ENCODE measurements at regions not wholly inside any gene's neighbourhood (a gene's known extent, or its start where the extent isn't known, plus 50 kb on each side); places are given as distances from the start of the nearest gene placed in this dataset.

DNA sequence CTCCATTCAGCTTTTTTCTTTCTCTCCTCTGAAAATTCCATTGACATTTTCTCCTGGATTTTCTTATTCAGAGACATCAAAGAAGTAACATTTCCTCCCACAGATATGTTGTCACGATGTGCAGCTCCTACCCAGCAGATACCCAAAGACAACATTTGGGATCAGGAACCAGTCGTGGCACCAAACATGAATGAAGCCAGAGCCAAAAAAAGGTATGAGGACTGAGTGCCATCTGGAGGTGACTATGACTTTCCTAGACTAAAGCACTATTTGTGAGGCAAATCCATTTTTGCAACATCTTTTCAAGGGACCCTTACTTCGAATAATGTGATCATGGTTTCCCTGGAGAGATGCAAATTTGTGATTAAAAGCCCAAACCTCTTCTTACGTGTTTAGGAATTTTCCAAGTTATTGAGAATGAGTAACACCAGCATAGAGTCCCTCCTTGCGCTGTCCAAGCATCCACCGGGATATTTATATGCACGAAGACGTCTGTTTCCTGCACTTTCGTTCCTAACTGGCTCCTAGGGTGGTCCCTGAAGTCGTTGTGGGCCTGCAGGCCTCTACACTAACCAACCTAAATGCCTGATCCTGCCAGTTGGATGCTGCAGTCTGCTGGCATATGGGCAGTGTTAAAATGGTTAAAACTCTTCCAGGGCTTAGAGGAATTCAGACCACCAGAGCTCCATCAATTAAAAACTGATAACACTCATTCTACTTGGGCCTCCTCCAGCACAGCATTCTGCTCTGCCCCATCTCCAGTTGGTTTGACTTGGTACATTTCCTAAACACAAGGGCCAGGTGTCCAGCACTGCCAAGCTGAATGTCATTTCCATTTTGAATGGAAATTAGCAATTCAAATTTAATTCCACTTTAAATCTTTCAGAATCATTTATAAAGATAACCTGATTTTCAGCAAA is 256.6 kb downstream of the C6orf118 start:
- no TSS peak for BruUV-seq (replicated peaks)
- TF ChIP-seq, protein P1, sequence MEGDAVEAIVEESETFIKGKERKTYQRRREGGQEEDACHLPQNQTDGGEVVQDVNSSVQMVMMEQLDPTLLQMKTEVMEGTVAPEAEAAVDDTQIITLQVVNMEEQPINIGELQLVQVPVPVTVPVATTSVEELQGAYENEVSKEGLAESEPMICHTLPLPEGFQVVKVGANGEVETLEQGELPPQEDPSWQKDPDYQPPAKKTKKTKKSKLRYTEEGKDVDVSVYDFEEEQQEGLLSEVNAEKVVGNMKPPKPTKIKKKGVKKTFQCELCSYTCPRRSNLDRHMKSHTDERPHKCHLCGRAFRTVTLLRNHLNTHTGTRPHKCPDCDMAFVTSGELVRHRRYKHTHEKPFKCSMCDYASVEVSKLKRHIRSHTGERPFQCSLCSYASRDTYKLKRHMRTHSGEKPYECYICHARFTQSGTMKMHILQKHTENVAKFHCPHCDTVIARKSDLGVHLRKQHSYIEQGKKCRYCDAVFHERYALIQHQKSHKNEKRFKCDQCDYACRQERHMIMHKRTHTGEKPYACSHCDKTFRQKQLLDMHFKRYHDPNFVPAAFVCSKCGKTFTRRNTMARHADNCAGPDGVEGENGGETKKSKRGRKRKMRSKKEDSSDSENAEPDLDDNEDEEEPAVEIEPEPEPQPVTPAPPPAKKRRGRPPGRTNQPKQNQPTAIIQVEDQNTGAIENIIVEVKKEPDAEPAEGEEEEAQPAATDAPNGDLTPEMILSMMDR (IDR thresholded peaks at IDR 0.05; ENCODE audit: insufficient read depth in 1 of 2, low read depth in 1 of 2, low read length in 1 of 2, severe bottlenecking in 1 of 2, unreplicated experiment in 1 of 2) = no peak
- Histone ChIP-seq H3K36me3 (ENCODE audit: control insufficient read depth, insufficient read depth, low read length) (no peaks in the 10 kb centered on the region), H3K4me3 (ENCODE audit: low read depth, low read length) (no peak overlapping the region), H3K9me3 (no peaks in the 10 kb centered on the region), H3K4me1 (0 out of 2 replicates have a peak, but pooled peaks cover 3% of the 10 kb centered on the region), H3K27me3 (replicated peaks; ENCODE audit: control insufficient read depth, insufficient read depth, low read length) (no peaks in the 10 kb centered on the region)
- Mint-ChIP-seq H3K36me3 (ENCODE audit: insufficient read depth, unreplicated experiment) (no peaks in the 10 kb centered on the region), H3K27me3 (ENCODE audit: insufficient read depth, unreplicated experiment) (no peaks in the 10 kb centered on the region), H3K9me3 (ENCODE audit: unreplicated experiment) (peaks cover 17% of the 10 kb centered on the region), H3K27ac (ENCODE audit: unreplicated experiment) (no peak overlapping the region), H3K4me3 (ENCODE audit: unreplicated experiment) (no peak overlapping the region), H3K4me1 (ENCODE audit: low read depth, unreplicated experiment) (no peaks in the 10 kb centered on the region)
- ChIA-PET POLR2A (no interaction called here), CTCF (no interaction called here)
- intact Hi-C loops (cut with micrococcal nuclease; ENCODE audit: unreplicated experiment) = no loop called here
- DNase-seq = no peak

DNA sequence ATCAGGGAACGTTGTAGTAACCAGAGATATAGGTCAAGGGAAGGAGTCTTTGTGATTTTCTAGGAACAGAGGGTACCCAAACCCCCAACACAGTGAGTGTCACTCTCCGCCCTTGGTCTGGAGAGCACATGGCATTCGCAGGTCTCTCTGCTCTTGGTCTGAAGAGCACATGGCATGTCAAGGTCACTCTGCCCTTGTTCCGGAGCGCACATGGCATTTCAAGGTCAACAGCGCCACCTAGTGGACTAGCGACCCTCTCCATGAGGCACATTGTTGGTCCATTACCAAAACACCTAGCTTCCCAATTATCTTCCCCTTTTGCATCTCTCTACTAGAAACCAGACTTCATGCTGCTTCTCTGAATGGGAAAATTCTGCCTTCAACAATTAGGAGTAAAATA is 260.0 kb downstream of the C6orf118 start:
- intact Hi-C loops (cut with micrococcal nuclease; ENCODE audit: unreplicated experiment) = no loop called here
- H3K4me3 ChIP-seq (ENCODE audit: low read depth, low read length) = no peak overlapping the region
- TF ChIP-seq, protein P1 (IDR thresholded peaks at IDR 0.05; ENCODE audit: insufficient read depth in 1 of 2, low read depth in 1 of 2, low read length in 1 of 2, severe bottlenecking in 1 of 2, unreplicated experiment in 1 of 2) = peak in 1 of 2 experiments; percentile 44
- POLR2A ChIA-PET = no interaction called here
- DNase-seq = peak in 1 of 2 experiments; percentile 48
- no peaks in the 10 kb centered on the region for H3K4me1 ChIP-seq
- CTCF ChIA-PET = no interaction called here
- Mint-ChIP-seq H3K4me1 (ENCODE audit: low read depth, unreplicated experiment) (no peaks in the 10 kb centered on the region), H3K27me3 (ENCODE audit: insufficient read depth, unreplicated experiment) (no peaks in the 10 kb centered on the region), H3K36me3 (ENCODE audit: insufficient read depth, unreplicated experiment) (no peaks in the 10 kb centered on the region), H3K4me3 (ENCODE audit: unreplicated experiment) (no peak overlapping the region), H3K27ac (ENCODE audit: unreplicated experiment) (no peak overlapping the region), H3K9me3 (ENCODE audit: unreplicated experiment) (peaks cover 15% of the 10 kb centered on the region)
- H3K27me3 ChIP-seq (replicated peaks; ENCODE audit: control insufficient read depth, insufficient read depth, low read length) = no peaks in the 10 kb centered on the region
- no peaks in the 10 kb centered on the region for H3K9me3 ChIP-seq
- H3K36me3 ChIP-seq (ENCODE audit: control insufficient read depth, insufficient read depth, low read length) = no peaks in the 10 kb centered on the region
- BruUV-seq (replicated peaks) = no TSS peak

DNA sequence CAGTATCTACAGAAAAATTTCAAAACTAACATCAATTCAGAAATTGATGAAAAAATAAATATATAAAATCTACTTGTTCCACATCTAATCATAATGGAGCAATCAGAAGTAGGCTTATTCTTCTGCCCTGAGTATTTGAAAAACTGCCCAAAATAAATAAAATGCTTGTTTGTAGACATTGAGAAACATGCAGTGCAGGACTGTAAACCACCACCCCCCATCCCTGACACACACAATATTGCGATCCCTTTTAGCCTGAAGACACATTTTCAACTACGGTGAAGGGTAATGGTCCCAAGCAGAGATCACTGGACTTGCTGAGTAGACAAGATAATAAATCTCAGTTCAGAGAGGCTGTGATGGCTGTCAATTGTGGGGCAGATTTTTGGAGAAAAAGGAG is 261.5 kb downstream of the C6orf118 start:
- CTCF ChIA-PET = no interaction called here
- no TSS peak for BruUV-seq (replicated peaks)
- Histone ChIP-seq H3K4me3 (ENCODE audit: low read depth, low read length) (no peak overlapping the region), H3K9me3 (no peaks in the 10 kb centered on the region), H3K27me3 (replicated peaks; ENCODE audit: control insufficient read depth, insufficient read depth, low read length) (no peaks in the 10 kb centered on the region), H3K36me3 (ENCODE audit: control insufficient read depth, insufficient read depth, low read length) (no peaks in the 10 kb centered on the region), H3K4me1 (no peaks in the 10 kb centered on the region)
- intact Hi-C loops (cut with micrococcal nuclease; ENCODE audit: unreplicated experiment) = no loop called here
- H3K4me3 Mint-ChIP-seq (ENCODE audit: unreplicated experiment) = no peak overlapping the region
- POLR2A ChIA-PET = no interaction called here
- no peaks in the 10 kb centered on the region for H3K4me1 Mint-ChIP-seq (ENCODE audit: low read depth, unreplicated experiment)
- TF ChIP-seq, protein P1 (IDR thresholded peaks at IDR 0.05; ENCODE audit: insufficient read depth in 1 of 2, low read depth in 1 of 2, low read length in 1 of 2, severe bottlenecking in 1 of 2, unreplicated experiment in 1 of 2) = no peak
- H3K27ac Mint-ChIP-seq (ENCODE audit: unreplicated experiment) = no peak overlapping the region
- no peak for DNase-seq
- no peaks in the 10 kb centered on the region for H3K27me3 Mint-ChIP-seq (ENCODE audit: insufficient read depth, unreplicated experiment)
- H3K9me3 Mint-ChIP-seq (ENCODE audit: unreplicated experiment) = peaks cover 26% of the 10 kb centered on the region
- H3K36me3 Mint-ChIP-seq (ENCODE audit: insufficient read depth, unreplicated experiment) = no peaks in the 10 kb centered on the region

All from Caco-2 (cell line).